SHP77 treated with DMSO at 0.1 percent for 48 hours (cell line): ENCODE measurements at regions not wholly inside any gene's neighbourhood (a gene's known extent, or its start where the extent isn't known, plus 50 kb on each side); places are given as distances from the start of the nearest gene placed in this dataset.

ENCODE experiments used
- DNase-seq: peaks from one replicate; lab custom pipeline; 2025; lab: John Stamatoyannopoulos, UW

DNA sequence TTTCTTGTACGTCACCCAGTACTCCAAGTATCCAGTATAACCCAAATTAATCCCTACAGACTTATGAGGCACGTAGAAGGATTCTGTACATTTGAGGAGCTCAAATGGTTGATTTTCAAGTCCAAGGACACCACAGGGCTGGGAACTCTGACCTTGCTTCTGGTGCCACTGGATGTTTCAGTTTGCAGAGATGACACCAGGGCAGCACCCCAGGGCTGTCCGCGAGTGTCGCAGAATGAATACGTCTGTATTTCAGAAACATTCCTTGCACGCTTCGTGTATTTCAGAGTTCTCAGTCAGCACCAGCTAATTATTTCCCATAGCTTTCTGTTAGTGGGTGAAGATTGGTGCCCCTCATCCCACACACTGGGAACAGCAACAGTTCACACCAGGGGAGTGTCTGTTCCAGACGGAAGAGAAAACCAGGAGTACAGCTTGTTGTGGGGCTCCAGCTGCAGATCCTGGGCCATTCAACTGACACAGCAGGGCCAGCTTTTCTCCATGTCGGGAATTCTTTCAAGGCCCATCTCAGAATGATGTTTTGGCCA, 159.2 kb downstream of the RHOU start:
- DNase-seq = no peak

GRCh38 chr1:228897901-228898300, 162.6 kb downstream of the RHOU start:
- no peak for DNase-seq

DNA sequence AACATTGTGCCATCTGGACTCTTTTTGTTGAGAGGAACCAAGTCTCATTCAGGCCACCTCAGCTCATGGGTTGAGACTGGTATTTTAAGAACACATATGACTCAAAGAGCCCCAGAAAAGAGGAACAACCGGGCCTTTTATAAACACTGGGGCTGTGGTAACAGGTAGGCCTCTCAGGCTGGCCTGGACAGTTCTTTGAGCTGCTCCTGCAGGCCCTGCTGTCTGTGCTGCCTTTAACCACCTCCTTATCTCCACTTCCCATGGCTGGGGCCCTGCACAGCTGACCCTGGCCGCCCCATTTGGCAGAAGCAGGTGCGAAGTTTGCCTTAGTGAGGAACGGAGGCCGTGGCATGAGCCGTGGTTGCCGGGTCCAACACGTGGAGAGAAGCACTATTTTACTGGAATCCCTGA, 163.3 kb downstream of the RHOU start:
- DNase-seq = no peak

DNA sequence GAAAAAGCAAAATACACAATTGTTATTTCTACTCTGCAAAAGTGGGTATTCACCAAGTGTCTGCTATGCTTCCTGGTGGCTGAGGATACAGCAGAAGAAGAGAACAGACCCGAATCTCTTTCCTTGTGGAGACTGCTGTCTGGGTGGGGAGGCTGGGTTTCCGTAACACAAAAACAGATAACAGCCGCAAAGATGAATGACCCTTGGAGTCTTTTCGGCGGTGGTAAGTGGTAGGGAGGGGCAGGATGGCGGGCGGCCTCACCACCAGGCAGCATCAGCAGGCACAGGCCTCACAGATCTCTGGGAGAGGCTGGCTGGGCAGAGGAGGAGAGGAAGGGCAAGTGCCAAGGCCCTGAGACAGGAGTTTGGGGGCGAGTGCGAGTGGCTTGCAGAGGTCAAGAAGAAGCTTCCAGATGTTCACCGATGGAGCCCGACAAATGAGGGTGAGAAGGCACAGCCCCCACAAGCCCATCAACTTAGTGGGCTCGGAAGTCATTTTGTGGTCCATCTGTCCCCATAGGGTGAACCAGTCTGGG, 164.2 kb downstream of the RHOU start:
- no peak for DNase-seq

- DNase-seq = no peak
These were observed 165.0 kb downstream of the RHOU start for GRCh38 chr1:228900099-228900885.

GRCh38 chr1:228900886-228901392, 165.7 kb downstream of the RHOU start:
- DNase-seq = no peak

DNA sequence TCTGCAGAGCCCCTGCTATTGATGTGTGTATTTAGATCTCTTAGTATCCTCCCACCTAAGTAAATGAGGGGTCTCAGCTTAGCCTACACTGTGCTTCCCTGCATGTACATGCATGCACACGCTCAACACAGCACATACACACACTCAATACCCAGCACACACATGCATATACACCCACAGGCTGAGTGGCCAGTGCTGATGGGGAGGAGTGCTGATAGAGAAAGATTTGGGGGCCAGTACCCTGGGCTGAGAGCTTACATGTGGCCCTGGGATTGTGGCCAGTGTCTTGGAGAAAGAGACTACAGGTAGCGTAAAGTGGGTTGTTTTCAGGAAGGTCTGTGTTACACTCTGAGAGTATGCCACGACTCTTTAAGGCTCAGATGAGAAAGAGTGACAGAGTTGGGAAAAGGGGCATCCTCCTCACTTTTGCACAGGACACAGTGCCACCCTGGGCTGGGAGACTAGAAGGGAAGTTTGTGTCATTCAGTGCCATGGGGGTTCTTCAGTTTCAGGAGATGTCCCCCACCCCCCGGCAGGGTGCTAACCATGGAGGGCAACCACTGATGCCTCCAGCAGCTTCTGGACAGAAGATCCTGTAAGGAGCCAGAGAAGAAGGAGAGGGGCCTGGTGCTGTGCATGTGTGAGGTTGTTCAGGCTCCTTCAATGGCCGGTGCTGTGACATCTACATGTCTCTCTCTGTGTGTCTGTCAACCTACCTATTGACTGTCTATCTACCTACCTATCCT, 166.8 kb downstream of the RHOU start:
- DNase-seq = no peak

DNA sequence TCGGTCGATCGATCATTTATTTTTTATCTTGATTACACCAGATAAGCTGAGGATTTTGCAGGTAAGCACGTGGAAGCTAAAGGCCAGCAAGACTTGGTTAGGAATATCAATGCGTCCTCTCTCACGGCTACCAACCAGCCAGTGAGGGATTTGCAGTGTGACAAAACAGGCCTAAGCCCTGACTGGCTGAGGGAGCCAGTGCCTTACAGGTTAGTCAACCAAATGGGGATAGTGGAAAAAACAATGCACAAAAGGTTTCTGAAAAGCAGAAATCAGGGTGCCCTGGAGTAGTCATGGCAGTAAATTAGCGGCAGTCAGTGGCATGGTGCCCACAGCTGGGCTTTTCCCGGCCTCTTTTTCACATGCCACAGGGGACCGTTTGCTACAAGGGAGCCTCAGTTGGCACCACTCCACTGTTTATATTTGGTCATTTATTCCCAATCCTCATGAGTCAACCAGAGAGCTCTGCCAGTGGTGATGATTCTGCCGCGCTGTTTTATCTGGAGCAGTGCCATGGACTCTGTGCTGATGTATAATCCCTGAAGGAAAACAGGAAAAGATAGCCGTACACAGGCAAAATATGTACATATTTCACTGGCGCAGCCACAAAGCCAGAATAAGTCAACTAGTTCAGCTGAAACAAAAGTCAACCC, 167.6 kb downstream of the RHOU start:
- DNase-seq = peak; percentile 77

DNA sequence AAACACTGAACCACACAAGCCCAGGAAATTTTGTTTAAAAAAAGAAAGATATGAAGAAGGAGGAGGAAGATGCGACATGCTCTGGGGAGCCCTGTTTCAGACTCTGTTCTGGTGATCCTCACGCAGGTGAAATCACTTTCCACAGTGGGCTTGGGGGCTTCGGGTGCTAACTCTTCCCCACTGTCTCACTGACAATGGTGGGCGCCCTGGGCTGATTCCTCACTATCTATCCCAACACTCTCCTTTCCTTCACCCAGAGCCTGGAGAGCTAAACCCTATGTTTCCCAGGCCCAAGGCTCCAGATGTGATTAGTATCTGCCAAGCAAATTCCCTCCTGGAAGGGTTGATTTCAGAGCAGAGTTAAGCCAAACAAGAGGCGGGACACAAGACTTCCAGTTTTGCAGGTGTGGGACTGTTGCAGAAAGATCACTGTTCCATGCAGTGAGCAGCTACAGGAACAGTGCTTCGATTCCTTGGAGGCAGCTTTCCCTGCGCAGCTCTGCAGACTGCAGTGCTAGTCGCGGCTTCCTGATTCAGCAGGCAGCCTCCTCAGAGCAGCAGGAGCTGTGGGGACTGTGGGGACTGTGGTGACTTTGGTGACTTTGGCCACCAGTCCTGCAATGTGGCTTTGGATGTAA, 168.3 kb downstream of the RHOU start:
- DNase-seq = no peak

DNA sequence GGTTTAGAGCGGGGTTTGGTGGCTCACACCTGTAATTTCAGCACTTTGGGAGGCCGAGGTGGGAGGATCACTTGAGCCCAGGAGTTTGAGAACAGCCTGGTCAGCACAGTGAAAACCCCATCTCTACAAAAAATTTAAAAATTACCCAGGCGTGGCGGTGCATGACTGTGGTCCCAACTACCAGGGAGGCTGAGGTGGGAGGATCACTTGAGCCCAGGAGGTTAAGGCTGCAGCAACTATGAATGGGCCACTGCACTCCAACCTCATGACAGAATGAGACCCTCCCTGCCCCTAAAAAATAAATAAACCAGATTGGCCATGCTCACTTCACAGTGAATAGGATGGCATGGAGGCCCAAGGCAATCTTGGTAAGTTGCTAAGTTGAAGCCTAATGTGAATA, 168.9 kb downstream of the RHOU start:
- no peak for DNase-seq

GRCh38 chr1:228905701-228906101, 170.4 kb downstream of the RHOU start:
- DNase-seq = no peak

- no peak for DNase-seq
These were observed 171.1 kb downstream of the RHOU start for GRCh38 chr1:228906223-228906860.

DNA sequence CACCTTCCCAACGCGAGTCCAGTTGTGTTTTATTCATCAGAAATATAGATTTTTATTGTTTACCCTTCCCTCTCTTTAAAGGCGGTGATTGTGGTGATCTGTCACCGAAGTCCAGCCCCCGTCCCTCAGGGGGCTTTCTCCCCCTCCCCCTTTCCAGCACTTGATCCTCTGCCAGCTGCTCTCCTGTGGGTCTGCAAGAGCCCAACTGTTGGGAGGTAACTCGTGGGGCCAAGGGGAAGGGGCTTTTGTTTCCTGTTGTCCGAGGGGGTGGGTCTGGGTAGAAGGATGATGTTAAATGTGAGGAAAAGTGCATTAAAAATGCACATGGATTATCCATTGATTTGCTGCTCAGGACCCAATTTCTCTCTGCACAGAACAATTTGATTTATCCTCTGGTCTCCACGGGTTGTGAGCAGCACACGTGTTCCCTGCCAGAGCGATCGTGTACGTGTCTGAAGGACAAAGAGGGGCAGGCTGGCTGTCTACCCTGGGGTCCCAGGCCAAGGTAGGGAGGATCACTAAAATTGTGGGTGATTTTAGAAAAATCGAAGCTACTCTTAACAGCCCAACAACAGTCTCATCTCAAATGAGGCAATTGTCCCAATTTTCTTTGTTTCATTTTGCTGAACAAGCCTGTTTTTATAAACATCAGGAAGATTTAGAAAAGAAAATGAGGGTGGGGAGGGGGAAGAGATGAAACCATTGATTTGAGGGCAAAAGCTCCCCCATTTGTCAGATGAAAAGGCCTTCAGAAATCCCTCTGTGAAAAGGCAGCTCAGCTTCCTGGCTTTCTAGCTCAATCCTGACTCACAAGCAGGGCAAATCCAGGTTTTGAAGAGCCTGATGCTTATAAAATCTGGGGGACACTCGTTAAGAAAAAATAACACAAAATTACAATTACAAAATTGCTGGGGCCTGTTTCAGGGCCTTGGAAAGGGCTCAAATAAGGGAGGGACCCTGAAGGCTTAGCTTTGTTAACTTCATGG, 176.2 kb downstream of the RHOU start:
- DNase-seq = no peak

DNA sequence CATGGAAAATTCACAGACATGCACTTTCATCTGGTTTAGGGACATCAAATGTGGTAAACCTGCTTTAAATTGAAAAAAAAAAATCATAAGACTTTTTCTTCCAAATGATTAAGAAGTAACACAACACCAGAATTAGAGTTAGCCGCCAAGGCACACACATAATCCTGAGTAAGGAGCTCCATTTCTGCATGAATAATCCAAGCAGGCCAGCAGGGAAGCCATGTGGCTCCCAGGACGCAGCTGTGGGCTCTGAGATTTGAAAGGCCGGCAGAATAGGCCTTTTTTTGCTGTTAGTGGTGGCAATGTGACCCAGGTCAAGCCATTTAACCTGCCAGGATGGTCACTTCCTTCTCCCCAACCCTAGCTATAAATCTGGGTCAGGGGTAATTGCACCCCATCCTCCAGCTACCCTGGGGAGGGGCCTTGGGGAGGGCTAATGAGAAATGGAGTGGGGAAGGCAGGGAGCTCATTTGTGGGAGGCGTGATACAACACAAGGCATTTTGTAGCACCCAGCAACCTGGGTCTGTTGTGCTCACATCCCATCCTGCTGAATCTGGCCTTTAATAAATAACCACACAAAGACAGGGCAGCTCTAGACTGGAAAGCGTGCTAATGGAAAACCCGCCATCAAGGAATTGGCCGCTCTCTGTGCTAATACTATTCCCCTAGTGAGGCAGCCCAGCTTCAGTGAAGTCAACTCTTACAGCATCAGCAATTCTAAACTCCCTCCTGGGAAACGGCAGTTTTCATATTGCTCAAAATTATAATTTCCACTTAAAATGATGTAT, 178.5 kb downstream of the RHOU start:
- no peak for DNase-seq

- DNase-seq = no peak
These were observed 179.4 kb downstream of the RHOU start for GRCh38 chr1:228914700-228915099.

GRCh38 chr1:228917342-228917741, 182.1 kb downstream of the RHOU start:
- DNase-seq = no peak

DNA sequence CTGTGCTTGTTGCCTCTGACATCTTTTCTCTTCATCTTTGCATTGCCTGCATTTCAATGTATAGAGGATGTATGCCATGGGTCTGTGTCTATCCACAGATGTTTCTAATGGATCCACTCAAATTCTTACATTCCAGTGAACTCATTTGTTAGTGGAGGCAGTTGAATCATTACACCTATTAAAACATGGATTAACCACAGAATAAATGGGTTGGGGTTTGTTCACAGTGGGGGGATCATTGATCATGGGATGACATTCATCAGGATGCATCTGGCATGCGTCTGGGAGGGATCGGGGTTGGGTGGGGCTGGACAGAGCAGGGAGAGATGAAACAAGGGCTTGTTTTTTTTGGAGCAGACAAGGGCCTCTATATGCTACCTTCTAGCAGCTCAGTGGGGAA, 182.5 kb downstream of the RHOU start:
- DNase-seq = no peak

DNA sequence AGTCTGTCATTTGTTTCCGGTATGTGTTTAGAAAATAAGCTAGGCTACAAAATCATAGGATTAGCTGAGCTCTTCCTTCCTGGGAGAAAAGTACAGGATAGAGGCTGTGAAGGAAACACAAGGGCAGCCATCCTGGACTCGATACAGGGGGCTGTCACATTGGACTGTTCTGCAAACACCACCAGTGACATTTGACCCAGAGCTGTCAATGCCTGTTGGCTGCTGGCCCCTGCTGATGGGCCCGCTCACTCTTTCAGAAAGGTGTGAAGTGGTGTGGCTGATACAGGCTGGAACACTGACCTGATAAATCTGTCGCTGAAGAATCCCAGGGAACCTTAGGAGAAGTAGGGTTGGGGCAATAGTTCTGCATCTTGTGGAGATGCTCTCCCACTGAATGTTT, 183.1 kb downstream of the RHOU start:
- no peak for DNase-seq

DNA sequence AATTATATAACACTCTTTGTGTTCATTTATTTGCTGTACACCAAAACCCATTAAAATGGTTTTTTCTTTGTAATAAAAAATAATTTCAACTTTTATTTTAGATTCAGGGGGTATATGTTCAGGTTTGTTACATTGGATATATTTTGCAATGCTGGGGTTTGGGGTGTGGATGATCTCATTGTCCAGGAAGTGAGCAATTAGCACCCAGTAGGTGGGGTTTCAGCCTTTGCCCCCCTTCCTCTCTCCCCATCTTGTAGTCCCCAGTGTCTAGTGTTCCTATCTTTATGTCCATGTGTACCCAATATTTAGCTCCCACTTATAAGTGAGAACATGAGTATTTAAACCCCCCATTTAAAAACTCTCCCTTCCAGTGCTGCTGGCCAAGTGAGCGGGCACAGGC, 184.6 kb downstream of the RHOU start:
- no peak for DNase-seq
